ENCODE measurements at regions not wholly inside any gene's neighbourhood (a gene's known extent, or its start where the extent isn't known, plus 50 kb on each side); places are given as distances from the start of the nearest gene placed in this dataset.

DNA sequence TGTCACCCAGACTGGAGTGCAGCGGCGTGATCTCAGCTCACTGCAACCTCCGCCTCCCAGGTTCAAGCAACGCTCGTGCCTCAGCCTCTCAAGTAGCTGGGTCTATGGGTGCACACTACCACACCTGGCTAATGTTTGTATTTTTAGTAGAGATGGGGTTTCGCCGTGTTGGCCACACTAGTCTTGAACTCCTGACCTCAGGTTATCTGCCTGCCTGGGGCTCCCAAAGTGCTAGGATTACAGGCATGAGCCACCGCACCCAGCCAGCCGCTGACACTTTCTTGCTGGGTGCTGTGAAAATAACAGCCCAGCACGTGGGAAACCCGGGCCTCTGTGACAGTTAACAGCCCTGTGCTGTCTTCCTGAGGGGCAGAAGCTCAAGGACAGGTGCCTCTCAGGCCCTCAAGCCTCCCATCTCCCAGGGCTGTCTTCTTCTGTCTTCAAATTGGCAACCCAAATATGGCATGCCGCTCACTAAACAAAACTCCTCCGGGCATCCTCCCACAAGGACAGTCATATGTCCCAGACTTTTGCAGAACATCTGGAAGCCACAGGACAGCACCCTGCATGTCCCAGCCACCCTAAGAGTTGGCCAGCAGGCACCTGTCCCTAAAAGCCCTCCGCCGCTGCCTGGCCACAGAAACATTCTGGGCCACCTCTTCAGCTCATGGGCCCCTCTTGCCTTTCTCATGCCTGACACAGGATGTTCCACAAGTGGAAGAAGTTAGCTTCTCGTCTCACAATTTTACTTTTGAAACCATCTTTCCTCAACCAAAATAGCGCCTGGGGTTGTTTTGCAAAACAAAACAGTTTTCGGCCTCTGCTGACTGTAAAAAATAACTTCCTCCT, 233.6 kb downstream of the SYK start:
- Histone ChIP-seq H3K9me3 (ENCODE audit: control insufficient read depth, insufficient read depth, low read length) (no peaks in the 10 kb centered on the region), H3K36me3 (ENCODE audit: control insufficient read depth, low read length) (no peaks in the 10 kb centered on the region), H3K4me3 (ENCODE audit: low read length) (no peak overlapping the region), H3K4me1 (ENCODE audit: control insufficient read depth, low read length) (peaks cover 36% of the 10 kb centered on the region), H3K27me3 (ENCODE audit: control insufficient read depth, low read length) (peaks cover 11% of the 10 kb centered on the region), H3F3A (ENCODE audit: control insufficient read depth, insufficient read depth) (no peaks in the 10 kb centered on the region), H3K9me2 (replicated peaks; ENCODE audit: control insufficient read depth, low read length) (no peaks in the 10 kb centered on the region), H3K4me2 (ENCODE audit: low read length) (peak overlapping the region; percentile 39), H4K20me1 (ENCODE audit: control insufficient read depth, insufficient read depth, low read depth, low read length) (no peaks in the 10 kb centered on the region), H3K27ac (ENCODE audit: low read depth, low read length) (no peak overlapping the region), H3K79me2 (ENCODE audit: control insufficient read depth, low read length) (no peaks in the 10 kb centered on the region)
- TF ChIP-seq, protein P1, sequence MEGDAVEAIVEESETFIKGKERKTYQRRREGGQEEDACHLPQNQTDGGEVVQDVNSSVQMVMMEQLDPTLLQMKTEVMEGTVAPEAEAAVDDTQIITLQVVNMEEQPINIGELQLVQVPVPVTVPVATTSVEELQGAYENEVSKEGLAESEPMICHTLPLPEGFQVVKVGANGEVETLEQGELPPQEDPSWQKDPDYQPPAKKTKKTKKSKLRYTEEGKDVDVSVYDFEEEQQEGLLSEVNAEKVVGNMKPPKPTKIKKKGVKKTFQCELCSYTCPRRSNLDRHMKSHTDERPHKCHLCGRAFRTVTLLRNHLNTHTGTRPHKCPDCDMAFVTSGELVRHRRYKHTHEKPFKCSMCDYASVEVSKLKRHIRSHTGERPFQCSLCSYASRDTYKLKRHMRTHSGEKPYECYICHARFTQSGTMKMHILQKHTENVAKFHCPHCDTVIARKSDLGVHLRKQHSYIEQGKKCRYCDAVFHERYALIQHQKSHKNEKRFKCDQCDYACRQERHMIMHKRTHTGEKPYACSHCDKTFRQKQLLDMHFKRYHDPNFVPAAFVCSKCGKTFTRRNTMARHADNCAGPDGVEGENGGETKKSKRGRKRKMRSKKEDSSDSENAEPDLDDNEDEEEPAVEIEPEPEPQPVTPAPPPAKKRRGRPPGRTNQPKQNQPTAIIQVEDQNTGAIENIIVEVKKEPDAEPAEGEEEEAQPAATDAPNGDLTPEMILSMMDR (IDR thresholded peaks at IDR 0.05; ENCODE audit: low read depth, low read length, poor library complexity, severe bottlenecking), result no peak
- no peak for TF ChIP-seq EZH2phosphoT487 (IDR thresholded peaks at IDR 0.05; ENCODE audit: borderline replicate concordance, low read length)

DNA sequence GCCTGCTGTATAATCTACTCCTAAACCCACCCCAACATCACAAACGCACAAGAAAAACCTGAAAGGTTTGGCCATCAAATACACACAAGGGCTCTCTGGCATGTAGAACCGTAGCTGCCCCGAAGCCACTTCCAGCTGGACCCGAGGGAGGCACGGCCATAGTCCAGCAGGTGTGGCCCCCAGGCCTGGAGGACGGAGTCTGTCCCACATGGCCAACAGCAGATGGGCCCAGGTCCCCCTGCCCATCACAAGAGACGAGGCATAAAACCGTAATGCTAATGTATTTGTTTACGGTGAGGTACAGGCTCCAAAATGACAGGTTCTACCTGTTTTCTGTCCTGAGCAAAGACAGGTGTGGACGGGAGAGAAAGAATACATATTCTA, 234.2 kb downstream of the SYK start:
- H3K4me2 ChIP-seq (ENCODE audit: low read length), result peak overlapping the region; percentile 39
- no peaks in the 10 kb centered on the region for H3K36me3 ChIP-seq (ENCODE audit: control insufficient read depth, low read length)
- peaks cover 36% of the 10 kb centered on the region for H3K4me1 ChIP-seq (ENCODE audit: control insufficient read depth, low read length)
- H3K9me2 ChIP-seq (replicated peaks; ENCODE audit: control insufficient read depth, low read length), result no peaks in the 10 kb centered on the region
- no peaks in the 10 kb centered on the region for H3K79me2 ChIP-seq (ENCODE audit: control insufficient read depth, low read length)
- peaks cover 11% of the 10 kb centered on the region for H3K27me3 ChIP-seq (ENCODE audit: control insufficient read depth, low read length)
- no peaks in the 10 kb centered on the region for H3K9me3 ChIP-seq (ENCODE audit: control insufficient read depth, insufficient read depth, low read length)
- H3F3A ChIP-seq (ENCODE audit: control insufficient read depth, insufficient read depth), result no peaks in the 10 kb centered on the region
- TF ChIP-seq, protein P1 (IDR thresholded peaks at IDR 0.05; ENCODE audit: low read depth, low read length, poor library complexity, severe bottlenecking), result no peak
- H3K4me3 ChIP-seq (ENCODE audit: low read length), result no peak overlapping the region
- no peaks in the 10 kb centered on the region for H4K20me1 ChIP-seq (ENCODE audit: control insufficient read depth, insufficient read depth, low read depth, low read length)
- no peak overlapping the region for H3K27ac ChIP-seq (ENCODE audit: low read depth, low read length)

DNA sequence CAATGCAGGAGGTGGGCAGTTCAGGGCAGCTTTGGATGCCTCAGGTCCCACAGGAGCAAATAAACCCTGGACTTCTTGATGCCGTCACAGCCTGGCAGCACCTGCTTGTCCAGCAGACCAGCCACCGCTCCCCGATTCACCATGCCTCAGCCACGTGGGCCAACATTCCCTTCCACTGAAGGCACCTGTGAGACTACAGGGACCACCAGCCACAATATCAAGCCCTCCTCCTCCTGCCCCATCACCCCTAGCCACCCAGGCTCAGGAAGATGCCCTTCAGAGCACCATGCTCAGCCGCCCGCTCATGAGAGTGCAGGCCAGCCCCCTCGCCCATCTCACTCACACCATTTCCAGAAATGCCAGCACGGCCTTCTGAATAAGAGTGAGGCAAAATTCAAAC, 234.7 kb downstream of the SYK start:
- H3K36me3 ChIP-seq (ENCODE audit: control insufficient read depth, low read length), result no peaks in the 10 kb centered on the region
- H4K20me1 ChIP-seq (ENCODE audit: control insufficient read depth, insufficient read depth, low read depth, low read length), result no peaks in the 10 kb centered on the region
- no peaks in the 10 kb centered on the region for H3K9me3 ChIP-seq (ENCODE audit: control insufficient read depth, insufficient read depth, low read length)
- H3K4me3 ChIP-seq (ENCODE audit: low read length), result no peak overlapping the region
- no peaks in the 10 kb centered on the region for H3K9me2 ChIP-seq (replicated peaks; ENCODE audit: control insufficient read depth, low read length)
- no peak overlapping the region for H3K4me2 ChIP-seq (ENCODE audit: low read length)
- no peaks in the 10 kb centered on the region for H3F3A ChIP-seq (ENCODE audit: control insufficient read depth, insufficient read depth)
- no peak for TF ChIP-seq EZH2phosphoT487 (IDR thresholded peaks at IDR 0.05; ENCODE audit: borderline replicate concordance, low read length)
- TF ChIP-seq, protein P1 (IDR thresholded peaks at IDR 0.05; ENCODE audit: low read depth, low read length, poor library complexity, severe bottlenecking), result no peak
- H3K27me3 ChIP-seq (ENCODE audit: control insufficient read depth, low read length), result peaks cover 11% of the 10 kb centered on the region
- H3K27ac ChIP-seq (ENCODE audit: low read depth, low read length), result no peak overlapping the region
- H3K4me1 ChIP-seq (ENCODE audit: control insufficient read depth, low read length), result peaks cover 36% of the 10 kb centered on the region
- H3K79me2 ChIP-seq (ENCODE audit: control insufficient read depth, low read length), result no peaks in the 10 kb centered on the region

All from DOHH2 (cell line).